HG02759 (cell line): ENCODE measurements at regions not wholly inside any gene's neighbourhood (a gene's known extent, or its start where the extent isn't known, plus 50 kb on each side); places are given as distances from the start of the nearest gene placed in this dataset.
"Not testable (repeated sequence)": the region's sequence is repeated elsewhere in the genome, so short reads cannot be mapped to it uniquely, and the experiment has no call there.

Experiments used
- ATAC-seq: cut with Tn5 transposase; IDR thresholded peaks from one replicate; pipeline ENCODE4 v1.9.1; 2021; ENCODE audit warnings: mild to moderate bottlenecking, moderate library complexity; ENCODE audit not compliant: unreplicated experiment

DNA sequence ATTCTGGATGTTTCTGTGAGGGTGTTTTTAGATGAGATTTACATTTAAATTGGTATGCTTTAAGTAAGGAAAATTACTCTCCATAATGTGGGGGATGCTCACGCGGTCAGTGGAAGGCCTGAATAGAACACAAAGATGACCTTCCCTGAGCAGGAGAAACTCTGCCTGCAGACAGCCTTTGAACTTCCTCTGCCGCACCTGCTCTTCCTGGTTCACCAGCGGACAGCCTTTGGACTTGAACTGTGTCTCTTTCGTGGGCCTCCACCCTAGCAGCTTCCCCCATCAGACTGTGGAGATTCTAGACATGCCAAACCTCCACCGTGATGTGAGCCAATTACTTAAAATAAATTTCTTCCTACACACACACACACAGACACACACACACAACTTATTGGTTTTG is 210.7 kb downstream of the EFCAB11 start:
- no peak for ATAC-seq

DNA sequence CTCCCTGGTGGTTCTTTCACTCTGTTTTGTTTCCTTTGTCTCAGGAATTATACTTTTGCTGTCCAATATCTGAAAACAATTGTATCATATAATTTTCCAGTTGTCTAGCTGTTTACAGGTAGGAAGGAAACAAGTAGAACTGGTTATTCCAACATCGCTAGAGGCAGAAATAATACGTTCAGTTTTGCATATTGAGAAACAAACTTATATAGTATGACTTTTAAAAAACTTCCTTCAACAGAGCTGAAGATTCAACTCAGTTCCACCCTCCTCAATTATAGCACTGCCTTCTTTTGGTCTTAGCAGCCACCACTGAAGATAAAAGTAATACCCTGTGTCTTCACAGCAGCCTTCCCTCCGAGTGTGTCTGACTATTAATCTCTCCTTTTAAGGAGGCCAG is 214.3 kb downstream of the EFCAB11 start:
- no peak for ATAC-seq

DNA sequence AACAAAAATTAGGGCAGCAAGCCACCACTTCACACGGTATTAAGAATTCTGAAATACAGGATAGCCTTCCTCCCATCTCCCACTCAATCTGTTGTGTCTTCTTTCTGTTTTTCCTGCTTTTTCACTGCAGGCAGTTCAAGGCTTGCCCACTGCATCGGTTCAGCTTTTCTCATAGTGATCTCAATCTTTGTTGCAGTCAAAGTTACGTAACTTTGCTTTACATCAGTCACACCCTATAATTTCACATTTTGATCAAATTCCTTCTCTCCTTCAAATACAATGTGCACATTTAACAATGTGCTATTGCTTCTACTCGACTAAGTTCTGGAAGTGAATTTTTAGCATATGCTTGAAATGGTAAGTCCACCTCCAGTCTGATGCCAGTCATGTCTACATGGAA is 217.6 kb downstream of the EFCAB11 start:
- ATAC-seq, result no peak

DNA sequence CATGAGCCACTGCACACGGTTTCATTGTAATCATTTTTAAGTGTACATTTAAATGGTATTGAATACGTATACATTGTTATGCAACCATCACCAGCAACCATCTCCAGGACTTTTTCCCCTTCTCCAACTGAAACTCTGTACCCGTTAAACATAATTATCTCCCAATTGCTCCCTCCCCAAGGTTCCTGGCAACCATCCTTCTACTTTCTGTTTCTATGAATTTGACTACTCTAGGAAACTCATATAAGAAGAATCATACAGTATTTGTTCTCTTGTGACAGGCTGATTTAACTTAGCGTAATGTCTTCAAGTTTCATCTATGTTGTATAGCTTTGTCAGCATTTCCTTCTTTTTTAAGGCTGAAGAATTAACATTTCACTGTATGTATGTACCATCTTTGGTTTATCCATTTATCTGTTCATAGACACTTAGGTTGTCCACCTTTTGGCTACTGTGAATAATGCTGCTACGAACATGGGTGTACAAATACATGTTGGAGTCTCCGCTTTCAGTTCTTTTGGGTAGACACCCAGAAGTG is 223.1 kb downstream of the EFCAB11 start:
- no peak for ATAC-seq

DNA sequence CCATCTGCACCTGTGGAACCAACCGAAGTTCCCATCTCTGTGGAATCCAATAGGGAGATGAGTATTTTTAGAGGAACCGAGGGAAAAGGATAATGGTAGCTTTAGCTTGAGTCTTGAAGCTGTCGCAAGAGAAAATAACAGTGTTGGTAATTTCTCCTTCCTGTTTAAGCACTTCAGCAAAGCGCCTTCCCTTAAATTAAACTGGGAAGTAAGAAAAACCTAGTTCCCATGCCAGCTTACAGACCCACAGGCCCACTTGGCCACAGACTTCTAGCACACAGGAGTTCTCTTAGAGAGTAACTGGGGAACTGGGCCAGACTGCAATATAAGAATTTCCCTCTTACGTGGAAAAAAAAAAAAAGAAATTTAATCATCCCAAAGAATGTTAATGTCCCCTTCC is 223.8 kb downstream of the EFCAB11 start:
- ATAC-seq, result no peak

DNA sequence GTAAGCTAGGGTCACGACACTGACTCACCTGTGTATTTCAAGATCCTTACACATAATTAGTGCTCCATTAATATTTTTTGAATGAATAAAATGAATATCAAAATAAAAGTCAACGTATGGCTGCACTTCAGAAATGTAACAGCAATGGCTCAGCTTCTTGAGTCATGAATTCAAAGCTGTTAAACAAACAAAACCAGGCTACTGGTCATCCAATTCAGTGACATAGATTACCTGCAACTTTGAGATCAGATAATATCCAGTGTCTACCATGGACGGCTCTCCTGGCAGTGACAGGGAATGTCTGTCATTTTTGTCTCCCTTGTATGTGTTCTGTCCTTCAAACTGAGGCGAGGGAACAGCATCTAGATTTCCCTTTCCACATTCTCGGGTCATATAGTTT is 225.6 kb downstream of the EFCAB11 start:
- ATAC-seq, result no peak

DNA sequence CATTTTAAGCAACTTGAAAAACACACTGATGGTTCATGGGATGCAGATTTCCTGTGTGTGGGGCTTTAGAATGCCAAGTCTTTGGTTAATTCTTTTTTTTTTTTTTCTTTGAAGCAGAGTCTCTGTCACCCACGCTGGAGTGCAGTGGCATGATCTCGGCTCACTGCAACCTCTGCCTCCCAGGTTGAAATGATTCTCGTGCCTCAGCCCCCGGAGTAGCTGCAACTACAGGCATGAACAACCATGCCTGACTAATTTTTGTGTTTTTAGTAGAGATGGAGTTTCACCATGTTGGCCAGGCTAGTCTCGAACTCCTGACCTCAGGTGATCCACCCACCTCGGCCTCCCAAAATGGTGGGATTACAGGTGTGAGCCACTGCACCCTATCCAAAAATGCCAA is 228.3 kb downstream of the EFCAB11 start:
- ATAC-seq, result not testable (repeated sequence)

DNA sequence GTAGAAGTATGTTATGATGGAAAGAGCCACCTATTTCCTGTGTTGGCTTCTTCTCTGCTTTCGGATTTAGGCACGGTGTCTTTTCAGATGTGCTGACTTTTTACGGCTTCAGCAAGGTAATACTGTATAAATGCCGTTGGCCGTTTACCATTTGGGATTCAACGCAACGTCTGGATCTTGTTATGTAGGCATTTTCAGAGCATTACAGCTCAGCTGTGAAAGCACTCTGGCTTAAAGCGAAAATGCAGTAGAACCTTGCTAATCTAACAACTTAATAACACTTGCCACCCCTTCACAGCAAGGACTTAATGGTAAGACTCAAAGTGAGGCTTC is 229.9 kb downstream of the EFCAB11 start:
- no peak for ATAC-seq

DNA sequence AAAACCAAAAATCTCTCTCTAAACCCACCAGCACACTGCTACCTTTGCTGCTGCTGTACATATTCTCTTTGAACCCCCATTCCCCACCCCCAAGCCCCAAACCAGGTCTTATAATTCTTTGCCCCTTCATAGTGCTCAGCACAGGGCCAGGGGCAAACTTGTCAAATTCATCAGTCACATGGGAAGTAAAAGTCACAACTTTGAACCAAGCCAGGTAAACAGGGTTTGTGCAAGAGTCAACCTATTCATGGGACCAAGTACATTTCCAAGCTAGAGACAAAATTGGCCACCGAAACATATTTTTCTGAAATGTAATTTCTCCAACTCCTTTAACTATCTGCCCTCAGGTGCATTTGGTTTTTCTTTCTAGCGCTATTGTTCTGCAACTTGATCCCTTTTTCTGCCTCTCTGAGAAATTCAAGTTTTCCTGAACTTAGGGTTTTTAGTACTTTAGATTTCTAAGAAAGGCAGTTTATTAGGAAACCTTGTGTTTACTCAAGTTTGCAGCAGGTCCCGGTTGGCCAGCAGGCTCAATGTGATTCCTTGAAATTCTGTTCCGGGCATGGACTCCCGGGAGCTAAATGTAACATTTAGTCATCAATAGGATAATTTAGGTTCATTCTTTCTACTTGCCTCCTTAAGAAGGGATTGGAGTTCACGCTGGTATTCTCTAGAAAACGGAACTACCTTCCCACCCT is 230.5 kb downstream of the EFCAB11 start:
- ATAC-seq, result no peak

DNA sequence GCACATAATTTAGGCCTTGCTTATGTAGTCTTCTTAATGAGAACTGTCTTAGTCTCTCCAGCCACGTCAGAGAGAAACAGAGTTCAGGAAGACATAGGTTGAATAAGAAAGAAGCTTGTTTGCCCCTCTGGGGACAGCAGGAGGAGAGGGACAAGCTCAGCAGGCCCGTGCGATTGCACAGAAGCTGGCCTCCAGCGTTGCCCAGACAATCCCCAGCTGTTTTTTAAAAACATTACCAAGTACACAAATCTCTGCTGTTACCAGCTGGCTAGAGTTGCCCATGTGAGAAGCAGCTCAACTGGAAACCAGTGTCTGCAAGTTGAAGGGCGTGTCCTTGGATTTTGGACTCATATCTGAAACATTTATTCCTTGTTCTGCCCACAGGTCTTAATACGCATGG is 232.6 kb downstream of the EFCAB11 start:
- no peak for ATAC-seq

DNA sequence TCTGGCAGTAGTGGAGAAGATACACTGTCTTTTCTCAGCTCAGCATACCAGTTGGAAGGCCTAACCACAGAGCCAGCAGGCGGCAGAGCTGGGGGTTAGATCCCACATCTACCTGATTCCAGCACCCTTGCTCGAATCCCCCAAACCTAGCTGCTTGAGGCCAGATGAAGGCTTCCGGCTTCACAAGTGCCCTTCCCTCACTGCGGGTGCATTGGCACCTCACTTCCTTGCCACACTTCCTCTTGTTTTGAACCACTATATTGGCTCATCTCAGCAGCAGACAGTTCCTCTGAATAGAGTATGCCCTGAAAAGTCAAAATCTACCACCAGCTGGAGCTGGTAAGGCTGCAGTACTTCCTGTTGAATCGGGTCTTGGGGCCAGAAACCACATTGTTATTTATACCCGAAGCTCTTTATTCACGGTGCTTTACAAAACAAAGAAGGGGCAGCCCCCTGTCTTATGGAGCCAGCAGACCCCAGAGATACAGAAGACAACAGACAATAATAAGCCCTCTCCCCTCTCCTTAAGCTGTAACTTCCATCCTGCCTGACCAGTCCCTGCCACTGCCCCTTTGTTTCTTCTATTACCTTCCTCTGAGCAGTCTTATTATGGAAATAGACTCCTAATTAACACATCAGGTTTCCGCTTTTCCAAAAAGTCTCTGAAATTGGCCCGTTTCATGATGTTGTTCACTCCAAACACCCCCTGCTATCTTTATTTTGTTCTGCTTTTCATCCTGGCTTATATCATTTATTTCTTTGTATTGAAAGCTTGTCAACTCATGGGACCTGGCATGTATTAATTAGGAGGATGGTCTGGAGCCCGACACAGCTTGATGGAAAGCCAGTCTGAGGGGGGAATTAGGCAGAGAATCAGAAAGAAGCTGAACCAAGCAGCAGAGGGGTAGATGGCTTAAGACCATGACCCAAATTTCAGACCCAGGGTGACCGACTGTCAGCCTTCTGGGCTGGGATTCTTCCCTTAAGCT is 233.5 kb downstream of the EFCAB11 start:
- peak; percentile 75 for ATAC-seq

DNA sequence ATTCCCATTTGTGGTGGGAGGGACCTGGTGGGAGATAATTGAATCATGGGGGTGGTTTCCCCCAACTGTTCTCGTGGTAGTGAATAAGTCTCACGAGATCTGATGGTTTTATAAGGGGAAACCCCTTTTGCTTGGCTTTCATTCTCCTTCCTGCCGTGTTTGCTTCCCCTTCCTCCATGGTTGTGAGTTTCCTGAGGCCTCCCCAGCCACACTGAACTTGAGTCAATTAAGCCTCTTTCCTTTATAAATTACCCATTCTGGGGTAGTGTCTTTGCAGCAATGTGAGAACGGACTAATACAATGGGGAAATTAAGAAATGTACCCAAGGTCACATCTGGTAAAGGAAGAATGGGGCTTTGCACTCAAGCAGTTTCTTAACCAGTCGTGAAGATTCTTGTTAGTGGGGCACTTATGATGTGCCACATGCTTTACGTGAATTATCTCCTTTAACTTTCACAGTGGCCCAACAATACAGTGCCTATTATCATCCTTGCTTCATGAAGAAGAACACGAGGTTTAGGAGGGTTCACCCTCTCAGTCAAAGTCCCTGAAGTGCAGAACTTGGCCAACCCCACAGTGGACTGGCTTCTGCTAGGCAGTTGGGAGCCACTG is 234.3 kb downstream of the EFCAB11 start:
- no peak for ATAC-seq

DNA sequence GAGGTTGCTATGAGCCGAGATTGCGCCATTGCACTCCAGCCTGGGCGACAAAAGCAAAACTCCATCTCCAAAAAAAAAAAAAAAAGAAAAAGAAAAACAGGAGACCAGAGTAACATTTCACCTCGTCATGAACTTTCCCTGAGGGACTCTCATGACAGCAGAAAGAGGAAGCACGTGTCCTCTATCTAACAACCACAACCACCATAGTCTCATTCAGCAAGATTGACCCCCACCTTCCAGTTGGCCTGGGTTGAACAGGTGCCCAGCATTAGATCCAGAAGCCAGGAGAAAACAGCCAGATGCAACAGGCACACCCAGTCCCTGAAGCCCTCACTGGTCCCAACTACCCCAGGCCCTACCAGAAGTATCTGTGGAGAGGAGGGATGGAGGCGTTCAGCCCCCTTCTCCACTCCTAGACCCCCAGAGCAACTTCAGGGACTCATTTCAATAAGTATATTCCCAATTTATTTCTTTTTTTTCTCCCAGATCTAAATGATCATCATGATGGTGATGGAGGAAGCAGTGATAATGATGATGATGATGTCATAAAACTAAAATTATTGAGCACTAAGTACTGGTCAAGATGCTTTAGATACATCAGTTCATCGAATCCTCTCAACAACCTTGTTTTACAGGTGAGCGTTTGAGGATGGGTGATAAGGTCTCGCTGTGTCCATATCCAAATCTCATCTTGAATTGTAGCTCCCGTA is 235.0 kb downstream of the EFCAB11 start:
- peak; percentile 50 for ATAC-seq

DNA sequence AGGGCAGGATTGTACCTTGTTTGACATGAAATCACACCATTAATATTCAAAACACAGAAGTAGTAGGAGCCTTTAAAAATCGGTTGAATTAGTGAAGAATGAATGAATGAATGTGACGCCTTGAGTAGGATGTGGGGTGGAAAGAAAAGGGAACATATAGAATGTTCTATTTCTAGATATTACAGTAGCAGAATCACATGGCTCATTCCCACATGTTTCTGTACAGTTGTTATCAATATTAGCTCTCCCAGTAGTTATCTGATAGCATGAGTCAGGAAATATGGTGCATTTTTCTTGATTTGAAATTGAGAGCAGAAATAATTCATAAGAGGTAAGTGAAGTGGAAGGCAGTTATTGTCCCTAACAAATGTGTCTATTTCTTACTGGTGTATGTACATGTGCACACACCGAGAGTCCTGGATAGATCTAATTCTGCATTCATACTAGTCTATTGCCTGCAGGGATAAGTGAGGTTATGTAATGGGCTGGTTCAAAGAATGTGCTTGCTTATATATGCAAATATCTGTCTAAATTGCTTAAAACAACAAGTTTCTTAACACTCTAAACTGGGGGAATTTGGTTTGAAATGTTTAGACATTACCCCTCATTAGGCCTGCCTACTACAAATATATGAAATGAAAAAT is 245.4 kb downstream of the EFCAB11 start:
- ATAC-seq, result no peak

DNA sequence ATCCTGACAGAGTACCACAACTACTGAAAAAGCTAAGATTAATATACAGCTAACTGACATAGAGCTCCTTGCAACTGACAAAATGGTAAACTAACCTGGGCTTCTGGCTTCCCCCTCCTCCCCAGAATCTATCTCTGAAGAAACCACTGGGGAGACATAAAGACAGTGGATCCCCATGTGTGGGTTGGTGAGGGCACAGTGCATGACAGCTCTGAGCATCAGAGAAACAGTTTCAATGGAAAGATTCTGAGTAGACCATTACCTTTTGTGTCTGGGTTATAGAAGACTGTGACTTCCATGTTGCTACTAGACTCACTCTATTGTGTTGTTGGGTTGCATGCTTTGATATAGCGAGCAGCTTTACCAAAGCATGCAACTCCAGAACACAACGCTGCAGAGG is 247.4 kb downstream of the EFCAB11 start:
- ATAC-seq, result no peak

DNA sequence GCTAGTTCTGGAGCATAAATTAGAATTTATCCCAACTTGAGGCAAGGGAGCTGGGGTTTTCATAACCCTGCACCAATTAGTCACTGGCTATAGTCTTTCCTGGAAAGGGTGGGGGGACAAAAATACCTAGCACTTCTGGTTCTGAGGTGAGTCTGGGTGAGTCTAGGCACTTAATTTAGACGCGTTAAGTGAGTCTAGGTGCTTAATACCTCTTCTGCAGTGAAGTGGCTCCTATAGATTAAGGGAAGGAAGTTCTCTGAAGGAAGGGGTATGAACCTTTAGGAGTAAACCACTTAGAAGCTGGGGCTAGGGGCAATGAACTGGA is 251.7 kb downstream of the EFCAB11 start:
- ATAC-seq, result no peak

DNA sequence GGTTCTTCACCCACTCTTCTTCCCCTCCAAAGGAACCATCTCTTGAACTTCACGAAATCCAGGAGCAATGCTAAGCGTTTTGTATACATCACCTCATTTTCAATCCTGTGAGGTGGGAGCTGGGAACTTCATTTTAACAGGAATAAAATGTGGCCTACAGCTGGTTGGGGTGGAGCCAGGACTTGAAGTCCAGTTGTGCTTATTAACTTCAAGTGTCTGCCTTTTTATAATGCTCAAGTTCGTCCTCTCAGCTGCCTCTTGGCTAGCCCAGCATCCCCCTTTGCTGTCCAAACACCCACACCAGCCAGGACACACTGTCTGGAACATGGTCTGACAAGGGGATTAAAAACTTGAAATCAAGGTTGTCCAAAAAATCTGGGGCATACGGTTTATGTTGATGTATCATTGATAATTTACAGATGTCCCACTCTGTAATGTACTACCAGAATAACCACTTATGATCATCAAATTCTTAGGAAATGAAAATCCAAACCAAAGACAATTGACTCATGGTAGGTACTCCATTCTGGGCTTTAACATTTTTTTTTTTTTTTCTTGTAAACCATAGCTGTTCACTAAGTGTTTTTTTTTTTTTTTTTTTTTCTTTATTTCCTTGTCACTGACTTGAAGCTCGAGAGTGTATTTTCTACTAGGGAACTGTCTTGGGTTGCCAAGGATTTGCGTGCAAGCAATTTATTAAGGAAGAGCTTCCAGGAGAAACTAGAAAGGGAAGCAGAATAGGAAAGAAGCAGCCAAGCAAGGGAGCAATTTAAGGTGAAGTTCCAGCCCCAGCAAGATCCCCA is 252.3 kb downstream of the EFCAB11 start:
- ATAC-seq, result no peak

DNA sequence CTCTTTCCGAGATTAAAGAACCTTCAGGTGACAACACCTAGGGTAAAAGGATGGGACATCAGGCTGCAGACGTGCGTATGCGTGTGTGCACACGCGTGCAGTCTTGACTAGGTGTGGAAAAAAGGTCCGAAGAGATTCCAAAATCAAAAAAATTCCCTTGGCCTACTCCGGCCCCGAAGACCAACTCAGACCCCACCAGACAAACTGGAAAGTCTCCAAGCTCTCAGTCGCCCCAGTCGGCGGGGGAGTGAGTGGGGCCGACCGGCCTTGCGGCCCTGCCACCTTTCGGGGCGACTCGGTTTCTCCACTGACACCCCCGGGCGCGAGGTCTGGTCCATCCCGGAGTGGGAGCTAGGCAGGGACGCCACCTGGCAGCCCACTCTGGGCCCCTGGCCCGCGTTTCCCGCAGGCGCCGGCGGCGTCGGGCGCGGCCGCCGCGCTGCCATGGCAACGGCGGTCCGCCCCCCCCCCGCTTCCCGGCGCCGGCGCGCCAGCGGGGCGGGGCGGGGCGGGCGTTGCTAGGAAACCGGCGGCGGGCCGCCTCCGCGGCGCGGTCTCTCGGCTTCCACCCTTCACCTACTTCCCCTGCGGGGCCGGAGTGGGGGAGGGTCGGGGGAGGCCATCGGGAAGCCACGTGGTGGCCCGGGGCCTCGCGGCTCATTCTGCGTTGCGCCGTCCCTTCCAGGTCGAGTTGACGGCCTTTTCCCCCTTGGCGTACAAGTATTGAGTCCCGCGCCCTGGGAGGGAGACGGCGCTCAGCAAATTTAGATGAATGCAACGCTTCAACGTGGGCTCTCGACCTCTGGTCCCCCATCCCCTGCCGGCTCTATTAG is 253.1 kb downstream of the EFCAB11 start:
- ATAC-seq, result peak; percentile 83

DNA sequence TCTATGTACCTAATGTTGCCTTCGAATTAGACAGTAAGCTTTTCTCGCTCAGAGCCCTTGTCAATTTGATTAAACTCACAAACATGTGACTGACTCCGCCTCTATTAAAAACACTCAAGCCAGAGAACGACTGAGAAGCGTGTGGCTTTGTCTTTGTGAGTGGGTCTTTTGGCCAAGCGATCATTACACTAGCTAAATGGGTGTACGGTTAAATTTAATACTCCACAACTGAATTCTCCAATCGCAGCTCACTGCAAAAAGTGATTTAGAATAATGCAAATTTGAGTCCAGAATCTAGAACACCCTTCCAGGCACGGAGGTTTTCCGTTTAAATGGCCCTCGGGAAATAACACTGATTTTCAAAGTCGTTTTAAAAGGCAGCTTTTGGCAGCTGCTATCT is 253.7 kb downstream of the EFCAB11 start:
- no peak for ATAC-seq
